Stimulated activated naive CD8-positive, alpha-beta T cell treated with anti-CD3 and anti-CD28 coated beads, Interleukin-15, amount 100 ng/mL, for 72 hours (primary cell): ENCODE measurements at regions not wholly inside any gene's neighbourhood (a gene's known extent, or its start where the extent isn't known, plus 50 kb on each side); places are given as distances from the start of the nearest gene placed in this dataset.

Experiments used
- ATAC-seq: fragments of 150-1000 bp; cut with Tn5 transposase; 2 replicates; pipeline ENCODE4 v1.10.0; 2021; ENCODE audit warnings: mild to moderate bottlenecking, moderate library complexity
- DNase-seq, 2 donors: peaks; one replicate each; pipeline ENCODE4 v3.0.0; 2021 to 2022
- H3K27ac Mint-ChIP-seq, 2 donors: one replicate each; pipeline ENCODE4 v1.8.0; 2022; ENCODE audit warnings: mild to moderate bottlenecking in 2 of 2, mixed read lengths in 2 of 2, moderate library complexity in 2 of 2
- H3K27me3 Mint-ChIP-seq: one replicate; pipeline ENCODE4 v1.8.0; 2022; ENCODE audit warnings: mixed read lengths
- H3K4me1 Mint-ChIP-seq: one replicate; pipeline ENCODE4 v1.8.0; 2022; ENCODE audit warnings: mild to moderate bottlenecking, mixed read lengths
- H3K4me3 Mint-ChIP-seq, 2 donors: one replicate each; pipeline ENCODE4 v1.8.0; 2022; ENCODE audit warnings: mild to moderate bottlenecking in 2 of 2, mixed read lengths in 2 of 2, moderate library complexity in 1 of 2
- H3K9me3 Mint-ChIP-seq, 2 donors: one replicate each; pipeline ENCODE4 v1.8.0; 2022; ENCODE audit warnings: mixed read lengths in 2 of 2

DNA sequence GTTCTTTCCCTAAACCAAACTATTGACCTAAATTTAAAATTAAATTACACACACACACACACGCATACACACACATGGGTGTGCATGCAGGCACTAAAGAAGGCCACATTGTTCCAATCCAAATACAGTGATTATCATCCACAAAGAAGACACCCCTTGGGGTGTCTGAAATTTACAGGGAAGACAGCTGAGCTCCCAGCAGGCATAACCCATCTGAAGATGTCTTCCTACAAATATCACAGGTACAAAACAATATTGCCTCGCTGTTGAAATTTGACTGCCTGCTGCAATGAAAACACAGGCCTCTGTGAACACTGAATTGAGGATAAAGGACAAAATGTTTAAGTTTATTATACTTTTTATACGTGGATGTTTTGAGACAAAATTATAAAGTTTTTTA is 50.2 kb upstream of the SLC7A11 start:
- no peaks in the 10 kb centered on the region for H3K27me3 Mint-ChIP-seq
- H3K4me1 Mint-ChIP-seq, result no peaks in the 10 kb centered on the region
- no peak for ATAC-seq
- no peak for DNase-seq
- no peaks in the 10 kb centered on the region for H3K9me3 Mint-ChIP-seq
- H3K27ac Mint-ChIP-seq, result no peak overlapping the region
- H3K4me3 Mint-ChIP-seq, result no peak overlapping the region
